Ishikawa (cell line): ENCODE measurements at regions not wholly inside any gene's neighbourhood (a gene's known extent, or its start where the extent isn't known, plus 50 kb on each side); places are given as distances from the start of the nearest gene placed in this dataset.

ENCODE experiments used
- CEBPB ChIP-seq: IDR thresholded peaks from 2 replicates; pipeline ENCODE4 v1.6.1; 2012
- CREB1 ChIP-seq: IDR thresholded peaks from 2 replicates; pipeline ENCODE4 v1.6.1; 2012; ENCODE audit warnings: low read depth
- EGR1 ChIP-seq: IDR thresholded peaks from 2 replicates; pipeline ENCODE4 v1.6.1; 2012
- EP300 ChIP-seq: IDR thresholded peaks from 2 replicates; pipeline ENCODE4 v1.6.1; 2012; ENCODE audit warnings: borderline replicate concordance
- FOXM1 ChIP-seq: IDR thresholded peaks from 2 replicates; pipeline ENCODE4 v1.6.1; 2012; ENCODE audit warnings: low read depth, borderline replicate concordance
- MAX ChIP-seq: IDR thresholded peaks from 2 replicates; pipeline ENCODE4 v1.6.1; 2012
- NFIC ChIP-seq: IDR thresholded peaks from 2 replicates; pipeline ENCODE4 v1.6.1; 2012
- RAD21 ChIP-seq: IDR thresholded peaks from 2 replicates; pipeline ENCODE4 v1.6.1; 2012; ENCODE audit warnings: low read depth
- REST ChIP-seq: IDR thresholded peaks from 2 replicates; pipeline ENCODE4 v1.6.1; 2012; ENCODE audit warnings: low read depth, mild to moderate bottlenecking
- TAF1 ChIP-seq: IDR thresholded peaks from 2 replicates; pipeline ENCODE4 v1.6.1; 2012; ENCODE audit warnings: low read depth, mild to moderate bottlenecking
- TCF12 ChIP-seq: IDR thresholded peaks from 2 replicates; pipeline ENCODE4 v1.6.1; 2012; ENCODE audit warnings: low read depth
- TEAD4 ChIP-seq: IDR thresholded peaks from 2 replicates; pipeline ENCODE4 v1.6.1; 2012
- USF1 ChIP-seq: IDR thresholded peaks from 2 replicates; pipeline ENCODE4 v1.6.1; 2012
- YY1 ChIP-seq: IDR thresholded peaks from 2 replicates; pipeline ENCODE4 v1.6.1; 2012; ENCODE audit warnings: low read depth
- ZBTB7A ChIP-seq: IDR thresholded peaks from 2 replicates; pipeline ENCODE4 v1.6.1; 2012; ENCODE audit warnings: low read depth

- TF ChIP-seq TCF12 (no peak), RAD21 (no peak), ZBTB7A (no peak), CEBPB (no peak), MAX (no peak), USF1 (no peak), EP300 (no peak)
Measured at GRCh38 chr6:56833873-56834272, 121.0 kb upstream of the BEND6 start.

GRCh38 chr6:56833127-56833791 is 121.6 kb upstream of the BEND6 start:
- no peak for TF ChIP-seq RAD21
- TF ChIP-seq YY1 = no peak
- no peak for TF ChIP-seq USF1
- TF ChIP-seq ZBTB7A = no peak
- TF ChIP-seq NFIC = no peak
- no peak for TF ChIP-seq MAX
- no peak for TF ChIP-seq EGR1
- no peak for TF ChIP-seq CREB1
- no peak for TF ChIP-seq TCF12
- TF ChIP-seq TAF1 = no peak

GRCh38 chr6:56832225-56832624 is 122.7 kb upstream of the BEND6 start:
- no peak for TF ChIP-seq EP300
- TF ChIP-seq TEAD4 = no peak
- TF ChIP-seq REST = no peak
- no peak for TF ChIP-seq RAD21
- no peak for TF ChIP-seq TAF1
- TF ChIP-seq MAX = no peak
- no peak for TF ChIP-seq FOXM1
- no peak for TF ChIP-seq USF1
- no peak for TF ChIP-seq CREB1
- TF ChIP-seq NFIC = no peak
- TF ChIP-seq TCF12 = no peak
- no peak for TF ChIP-seq YY1
- TF ChIP-seq ZBTB7A = no peak
- TF ChIP-seq CEBPB = no peak

GRCh38 chr6:56831334-56831733 is 123.6 kb upstream of the BEND6 start:
- TF ChIP-seq TAF1 (no peak), REST (no peak), TEAD4 (no peak), EGR1 (no peak), ZBTB7A (no peak), RAD21 (no peak), CEBPB (no peak), EP300 (no peak), CREB1 (no peak), MAX (no peak), USF1 (no peak), NFIC (no peak), TCF12 (no peak)

- TF ChIP-seq ZBTB7A (no peak), RAD21 (no peak), EP300 (no peak), FOXM1 (no peak), NFIC (no peak)
Measured at GRCh38 chr6:56827908-56828649, 126.8 kb upstream of the BEND6 start.
